NCI-H1436 (cell line): ENCODE measurements at regions not wholly inside any gene's neighbourhood (a gene's known extent, or its start where the extent isn't known, plus 50 kb on each side); places are given as distances from the start of the nearest gene placed in this dataset.

Source experiments
- DNase-seq: peaks from one replicate; lab custom pipeline; 2025; lab: John Stamatoyannopoulos, UW

DNA sequence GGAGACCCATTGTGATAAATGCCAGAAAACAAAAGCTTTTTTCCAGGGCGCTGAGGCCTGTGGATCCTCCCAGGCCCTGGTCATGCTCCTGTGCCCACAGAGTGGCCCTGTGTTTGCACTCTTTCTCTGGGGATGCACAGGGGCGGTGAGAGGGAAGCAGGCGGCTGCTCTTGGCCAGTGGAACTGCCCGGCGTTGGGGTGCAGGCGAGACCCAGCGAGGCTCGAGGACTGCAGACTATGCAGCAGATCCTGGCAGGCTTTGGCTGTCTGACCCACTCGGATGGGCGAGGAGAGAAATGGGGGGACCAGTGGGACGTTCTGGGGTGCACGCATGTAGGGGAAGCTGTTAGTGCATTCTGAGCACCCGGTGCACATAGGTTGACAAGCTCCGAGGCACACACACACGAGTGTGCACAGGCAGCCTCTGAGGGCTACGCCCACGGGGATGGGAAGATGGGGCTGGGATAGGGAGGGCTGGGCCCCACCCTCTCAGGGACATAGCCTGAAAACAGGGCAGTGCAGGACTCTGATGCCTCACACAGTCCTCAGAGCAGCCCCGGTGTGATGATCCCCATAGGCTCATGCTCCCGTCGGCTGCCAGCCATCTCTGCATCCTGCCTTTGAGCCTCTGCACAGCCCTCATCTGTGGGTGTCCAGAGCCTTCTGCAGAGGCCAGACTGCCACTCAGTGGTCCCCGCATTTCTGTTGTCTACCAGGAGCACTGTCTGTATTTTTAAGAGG is 1233.5 kb downstream of the BRD1 start:
- no peak for DNase-seq

DNA sequence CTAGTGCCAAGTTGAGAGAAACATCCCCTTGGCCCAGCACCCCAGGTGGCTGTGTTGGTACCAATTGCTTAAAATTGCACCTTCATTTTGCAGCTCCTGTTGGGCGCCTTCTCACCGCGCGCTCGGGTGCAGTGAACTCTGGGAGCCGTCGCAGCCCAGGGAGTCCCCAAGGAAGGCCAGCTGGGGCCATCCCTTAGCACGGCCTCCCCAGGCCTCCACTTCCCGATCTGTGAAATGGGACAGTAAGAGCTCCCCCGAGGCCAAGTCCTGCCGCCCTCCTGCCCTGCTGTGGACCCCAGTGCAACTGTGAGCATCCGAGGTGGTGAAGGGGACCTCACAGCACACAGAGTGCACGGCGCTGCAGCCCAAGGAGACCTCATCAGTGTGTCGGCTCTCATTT is 1234.1 kb downstream of the BRD1 start:
- no peak for DNase-seq

DNA sequence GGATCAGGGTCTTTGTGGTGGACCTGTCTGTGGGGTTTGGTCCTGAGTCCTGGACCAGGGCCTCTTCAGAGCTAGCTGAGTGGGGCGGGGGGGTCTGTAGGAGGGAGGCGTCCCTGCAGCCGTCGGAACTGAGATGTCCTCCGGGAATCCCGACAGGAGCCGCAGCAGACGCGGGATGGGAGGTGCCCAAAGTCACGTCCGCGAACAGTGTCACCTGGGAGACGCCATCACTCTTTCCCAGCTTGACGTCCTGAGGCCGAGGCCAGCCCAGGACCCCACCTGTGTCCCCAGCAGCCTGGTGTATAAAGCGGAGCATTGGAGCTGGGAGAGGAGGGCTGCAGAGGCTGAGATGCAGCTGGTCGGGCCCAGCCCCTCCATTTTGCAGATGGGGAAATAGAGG is 1234.7 kb downstream of the BRD1 start:
- no peak for DNase-seq

DNA sequence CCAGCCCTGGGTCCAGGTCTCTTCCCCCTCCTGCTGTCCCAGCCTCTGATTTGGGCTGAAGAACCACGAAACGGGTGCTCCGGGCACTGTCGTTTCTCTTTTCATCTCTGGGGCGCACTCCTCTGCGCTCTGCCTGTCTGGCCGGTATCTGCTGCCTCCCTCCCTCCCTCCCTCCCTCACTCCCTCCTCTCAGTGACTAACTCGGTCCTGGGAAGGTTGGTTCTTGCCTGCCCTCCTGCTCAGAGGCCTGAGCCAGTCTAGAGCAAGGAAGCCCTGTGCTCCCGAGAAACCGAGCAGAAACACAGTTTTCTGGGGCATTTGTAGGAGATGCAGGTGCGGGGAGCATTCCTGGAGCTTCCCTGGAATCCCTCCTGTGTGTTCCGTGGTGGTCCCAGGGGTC is 1235.2 kb downstream of the BRD1 start:
- no peak for DNase-seq

DNA sequence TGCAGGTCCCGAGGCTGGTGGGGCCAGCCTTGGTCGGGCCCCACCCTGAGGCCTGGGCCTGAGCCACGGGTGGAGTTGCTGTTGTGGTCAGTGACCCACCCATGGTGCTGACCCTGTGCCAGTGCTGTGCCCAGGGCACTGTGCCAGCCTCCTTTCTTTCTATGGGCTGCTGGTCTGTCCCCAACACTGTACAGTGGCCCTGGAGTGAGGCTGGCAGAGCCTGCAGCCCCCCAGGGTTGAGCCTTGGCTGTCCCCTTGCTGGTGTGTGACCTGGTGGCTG is 1235.7 kb downstream of the BRD1 start:
- no peak for DNase-seq

DNA sequence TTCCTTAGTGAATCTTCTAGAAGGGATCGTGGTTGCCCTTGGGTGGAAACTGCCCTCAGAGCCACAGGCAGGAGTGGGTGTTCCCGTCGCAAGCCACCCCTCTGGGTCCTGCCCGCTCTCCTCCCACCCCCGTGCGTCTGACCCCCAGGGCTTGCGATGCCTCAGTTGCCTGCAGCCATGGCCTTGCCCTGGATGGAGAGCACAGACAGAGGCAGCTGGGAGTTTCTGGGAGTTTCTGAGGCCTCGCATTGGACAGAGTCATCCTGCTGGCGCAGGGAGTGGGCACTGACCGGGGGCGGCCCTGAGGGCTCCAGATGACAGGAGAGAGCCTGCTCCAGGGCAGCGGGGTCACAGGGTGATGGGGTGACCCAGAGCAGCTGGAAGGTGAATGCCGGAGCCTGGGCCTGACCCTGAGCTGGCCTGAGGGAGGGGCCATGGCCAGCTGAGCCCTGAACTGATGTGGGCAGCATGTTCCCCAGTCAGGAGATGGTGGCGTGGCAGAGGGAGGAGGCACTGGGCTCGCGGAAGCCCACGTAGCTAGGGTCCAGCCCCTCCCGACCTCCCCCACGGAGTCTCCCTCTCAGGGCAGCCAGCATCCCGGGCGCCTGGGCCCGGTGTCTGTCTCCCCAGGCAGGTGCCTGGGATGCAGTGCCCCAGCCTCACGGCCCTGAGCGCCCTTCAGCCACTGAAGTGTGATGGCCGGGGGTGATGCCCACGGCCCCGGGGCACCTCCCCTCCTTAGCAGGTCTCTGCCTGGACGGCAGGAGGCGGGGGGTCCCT is 1236.2 kb downstream of the BRD1 start:
- no peak for DNase-seq

DNA sequence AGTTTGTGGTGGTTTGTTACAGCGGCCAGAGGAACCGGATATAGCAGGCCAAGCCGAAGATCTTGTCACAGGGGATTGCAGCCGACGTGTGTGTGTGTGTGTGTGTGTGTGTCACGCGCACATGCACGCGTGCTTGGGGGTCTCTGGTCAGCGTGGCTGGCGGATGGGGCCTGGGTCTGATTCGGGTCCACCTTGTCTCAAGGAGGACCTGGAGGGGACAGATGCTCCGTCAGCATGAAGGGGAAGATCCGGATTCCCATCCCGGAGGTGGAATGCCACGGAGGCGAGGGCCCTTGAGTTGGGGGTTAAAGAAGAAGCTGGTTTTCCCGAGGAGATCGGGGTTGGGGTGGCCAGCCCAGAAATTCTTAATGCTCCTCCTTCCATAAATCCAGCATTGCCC is 1237.8 kb downstream of the BRD1 start:
- no peak for DNase-seq

DNA sequence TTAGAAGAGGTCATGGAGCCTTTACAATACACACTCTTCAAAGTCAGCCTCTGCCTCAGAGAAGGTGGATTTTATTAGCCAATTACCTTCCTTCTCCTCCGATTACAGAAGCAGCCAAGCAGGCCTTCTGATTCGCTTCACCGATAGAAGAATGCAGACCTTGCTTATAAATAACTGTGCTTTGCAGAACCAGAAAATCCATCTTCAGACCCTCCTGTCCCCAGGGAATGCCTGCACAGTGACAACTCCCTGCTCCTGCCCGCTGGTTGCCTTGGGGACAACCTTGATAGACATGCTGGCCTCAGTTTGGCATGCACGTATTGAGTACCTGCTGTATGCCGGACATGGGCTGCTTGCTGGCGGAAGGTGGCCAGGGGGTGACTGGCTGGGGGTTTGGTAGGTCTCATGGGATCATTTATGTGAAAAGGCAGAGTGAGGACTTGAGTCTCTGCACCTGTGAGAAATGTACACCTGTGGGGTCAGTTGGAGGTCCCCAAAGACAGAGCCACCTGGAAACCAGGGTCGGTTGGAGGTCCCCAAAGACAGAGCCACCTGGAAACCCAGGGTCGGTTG is 1238.7 kb downstream of the BRD1 start:
- no peak for DNase-seq

DNA sequence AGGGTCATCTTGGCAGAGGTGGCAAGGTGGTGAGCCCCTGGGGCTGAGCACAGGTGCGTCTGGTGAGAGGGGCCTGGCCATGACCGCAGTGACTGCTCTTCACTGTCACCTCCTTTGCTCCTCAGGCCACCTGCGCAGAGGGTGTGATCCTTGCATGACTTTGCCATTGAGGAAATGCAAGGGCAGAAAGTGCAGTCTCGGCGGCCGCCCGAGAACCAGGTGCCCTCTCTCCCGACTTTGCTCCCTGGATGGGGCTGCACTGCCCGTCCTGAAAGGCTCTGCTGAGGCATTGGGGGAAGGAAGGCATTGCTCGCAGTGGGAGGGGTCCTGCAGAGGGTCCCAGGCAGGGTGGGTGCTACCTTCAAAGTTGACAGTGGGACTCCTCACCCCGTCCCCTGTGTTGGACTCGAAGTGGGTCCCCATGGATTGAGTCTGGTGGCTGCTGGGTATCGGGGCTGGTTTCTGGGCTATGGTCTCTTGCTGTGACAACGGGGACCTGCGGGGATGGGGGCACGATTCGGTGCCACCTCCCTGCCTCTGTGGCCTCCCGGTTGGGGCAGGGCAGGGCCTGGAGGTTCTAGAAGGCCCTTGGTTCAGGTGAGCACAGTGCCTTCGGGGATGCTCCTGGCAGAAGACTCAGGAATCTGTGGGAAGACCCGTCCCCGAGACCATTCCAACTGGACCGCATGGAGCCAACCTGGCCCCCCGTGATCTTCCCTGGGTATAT is 1239.4 kb downstream of the BRD1 start:
- no peak for DNase-seq

DNA sequence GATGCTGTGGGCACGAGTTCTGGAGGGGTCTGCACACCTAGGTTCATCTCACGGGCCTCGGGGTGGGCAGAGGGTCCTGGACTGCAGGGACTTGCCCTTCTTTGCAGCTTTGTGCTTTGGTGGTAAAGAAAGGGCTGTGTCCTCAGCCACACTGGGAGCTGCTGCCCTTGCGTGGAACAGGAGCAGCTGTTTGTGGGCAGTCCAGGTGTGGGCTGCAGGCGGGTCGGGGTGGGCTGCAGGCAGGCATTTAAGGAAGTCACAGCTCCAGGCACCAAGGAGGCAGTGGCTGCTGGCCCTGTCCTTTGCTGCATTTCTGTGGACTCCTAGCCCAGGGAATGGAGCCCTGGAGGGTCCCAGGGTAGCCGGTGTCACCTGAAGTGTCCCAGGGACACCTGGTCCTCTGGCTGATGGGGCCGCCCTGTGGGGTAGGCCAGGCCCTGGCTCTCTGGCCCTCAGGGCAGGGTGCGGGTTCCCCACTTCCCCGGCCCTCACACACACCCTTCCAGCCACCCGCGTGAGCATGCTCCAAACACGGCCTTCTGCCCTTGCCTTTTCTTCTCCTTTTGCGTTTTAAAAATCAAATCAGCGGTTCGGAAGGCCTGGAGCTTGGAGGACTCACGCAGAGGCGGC is 1240.3 kb downstream of the BRD1 start:
- DNase-seq, result no peak

DNA sequence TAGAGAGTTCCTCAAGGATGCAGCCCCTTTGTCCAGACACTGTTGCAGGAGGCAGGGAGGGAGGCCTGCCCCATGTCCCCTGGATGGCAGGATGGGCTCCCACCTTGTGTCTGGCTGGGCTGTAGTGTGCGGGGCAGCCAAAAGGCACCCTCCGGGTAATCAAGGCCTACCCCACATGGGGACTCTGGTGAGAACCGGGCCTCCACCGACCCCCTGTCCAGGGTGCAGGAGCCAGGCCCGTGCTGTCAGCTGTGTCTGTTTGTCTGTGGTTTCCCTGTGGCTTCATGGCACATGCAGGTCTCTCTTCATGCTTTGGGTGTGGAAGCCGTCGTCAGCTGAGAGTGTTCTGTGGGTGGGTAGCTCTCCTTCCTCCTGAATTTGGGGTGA is 1240.9 kb downstream of the BRD1 start:
- no peak for DNase-seq

DNA sequence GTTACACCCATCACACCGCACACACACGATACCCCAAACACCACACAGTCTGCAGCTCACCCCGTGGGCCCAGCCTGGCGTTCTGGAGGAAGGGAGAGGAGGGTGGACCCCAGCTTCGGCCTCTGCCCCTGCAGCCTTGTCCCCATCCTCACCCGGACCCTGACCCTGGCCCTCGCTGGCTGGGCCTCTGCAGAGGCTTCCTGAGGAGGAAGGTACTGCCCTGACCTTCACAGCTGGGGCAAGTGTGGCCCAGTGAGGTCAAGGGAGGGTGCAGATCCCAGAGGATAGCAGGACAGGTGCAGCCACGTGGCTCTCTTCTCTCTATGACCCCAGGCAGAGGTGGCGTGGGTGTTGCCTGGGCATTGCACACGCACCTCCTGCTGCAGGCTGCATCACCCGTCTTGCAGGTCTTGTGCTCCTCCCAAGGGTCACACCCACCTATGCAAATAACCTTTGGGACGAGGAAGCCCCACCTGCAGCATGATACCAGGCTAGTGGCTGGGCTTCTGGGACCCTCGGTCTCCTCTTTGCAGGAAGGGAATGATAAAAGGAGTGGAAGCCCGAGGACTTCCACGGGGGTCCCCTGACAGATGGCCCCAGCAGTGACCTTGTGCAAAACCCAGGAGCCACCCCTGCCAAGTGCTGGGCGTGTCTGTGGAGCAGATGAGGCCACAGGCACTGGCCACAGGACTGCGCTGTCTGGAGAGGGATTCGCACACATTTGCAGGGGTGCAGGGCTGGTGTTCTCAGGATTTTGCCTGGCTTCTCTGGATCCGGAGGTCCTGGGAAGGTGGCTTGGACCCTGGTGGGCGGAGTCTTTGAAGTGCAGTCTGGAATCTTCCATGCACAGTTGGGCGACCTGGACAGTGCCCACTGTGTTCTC is 1241.5 kb downstream of the BRD1 start:
- no peak for DNase-seq

DNA sequence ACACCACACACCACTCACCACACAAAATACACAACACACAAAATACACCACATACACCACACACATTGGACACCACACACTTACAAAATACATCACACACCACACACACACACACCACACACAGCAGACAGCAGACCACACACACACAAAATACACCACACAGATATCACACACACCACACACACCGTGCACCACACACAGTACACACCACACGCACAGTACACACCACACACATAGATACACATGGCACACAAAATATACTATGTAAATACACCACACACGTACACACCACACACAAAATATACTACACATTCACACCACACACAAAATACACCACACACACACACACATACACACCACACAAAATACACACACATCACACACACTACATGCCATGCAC is 1243.5 kb downstream of the BRD1 start:
- no peak for DNase-seq

DNA sequence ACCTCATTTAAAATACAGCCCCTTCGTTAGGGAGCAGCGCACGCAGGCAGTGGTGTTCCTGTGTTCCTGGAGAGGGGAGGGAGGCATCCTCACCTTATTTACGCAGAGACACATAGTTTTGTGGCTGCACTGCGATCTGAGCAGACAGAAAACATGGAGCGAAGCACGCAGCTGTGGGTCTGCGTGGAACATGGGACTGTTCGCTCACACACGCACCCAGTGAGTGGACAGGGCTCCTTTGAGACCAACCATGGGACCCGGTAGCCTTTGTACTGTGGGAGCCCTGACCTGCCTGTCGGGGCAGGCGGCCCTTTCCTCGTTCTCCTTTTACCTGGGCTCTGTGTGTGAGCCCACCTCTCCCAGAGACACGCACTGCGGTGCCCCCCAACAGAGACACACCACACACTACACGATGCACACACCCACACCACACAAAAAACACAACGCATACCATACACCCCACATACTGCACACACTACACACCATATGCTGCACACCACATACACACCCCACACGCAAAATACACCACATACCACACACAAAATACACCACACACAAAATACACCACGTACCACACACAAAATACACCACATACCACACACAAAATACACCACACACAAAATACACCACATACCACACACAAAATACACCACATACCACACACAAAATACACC is 1245.7 kb downstream of the BRD1 start:
- no peak for DNase-seq

DNA sequence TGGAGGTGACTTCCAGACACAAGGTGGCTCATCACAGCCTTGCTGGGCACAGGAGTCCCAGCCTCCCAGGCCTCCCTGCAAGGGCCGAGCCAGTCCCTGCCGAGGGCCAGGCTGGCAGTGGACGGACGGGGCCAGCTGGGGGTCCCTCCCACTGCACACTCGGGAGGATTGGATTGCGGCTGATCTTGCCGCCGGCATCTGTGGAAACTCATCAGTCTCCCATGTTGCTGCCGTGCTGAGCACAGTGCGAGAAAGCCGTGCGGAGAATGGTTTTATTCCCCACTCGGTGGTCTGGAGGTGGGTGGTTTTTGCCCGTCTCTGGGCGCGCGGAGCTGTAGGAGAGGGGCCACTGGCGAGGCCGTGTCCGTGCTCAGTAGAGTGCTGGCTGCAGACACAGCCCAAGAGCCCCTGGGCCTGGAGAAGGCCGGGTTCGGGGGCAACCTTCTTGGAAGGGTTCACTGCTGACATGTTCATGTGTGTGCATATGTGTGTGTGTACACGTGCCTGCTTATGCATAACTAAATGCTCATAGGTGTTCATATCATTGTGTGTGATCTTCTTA is 1246.4 kb downstream of the BRD1 start:
- DNase-seq, result no peak

DNA sequence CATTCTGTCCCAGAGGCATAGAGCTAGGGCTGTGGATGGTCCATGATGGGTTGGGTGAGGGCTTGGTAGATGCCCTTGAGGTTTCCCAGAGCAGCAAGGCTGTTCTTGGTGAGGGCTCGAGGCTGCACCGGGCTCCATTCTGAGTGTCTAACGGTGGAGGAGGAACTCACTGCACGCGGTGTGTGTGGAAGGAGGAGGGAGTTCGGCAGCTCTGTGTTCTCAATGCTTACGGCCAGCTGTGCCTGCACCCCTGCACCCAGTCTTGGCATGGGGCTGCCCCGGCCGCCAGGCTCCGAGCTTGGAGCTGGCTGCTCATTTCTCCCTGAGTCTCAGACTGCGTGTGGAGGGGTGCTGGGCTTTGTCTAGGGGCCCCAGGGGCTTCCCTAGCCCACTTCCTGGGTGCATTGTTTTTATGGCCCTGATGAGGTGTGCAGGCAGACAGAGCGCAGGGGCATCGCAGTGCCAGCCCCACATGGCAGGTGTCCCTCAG is 1247.1 kb downstream of the BRD1 start:
- no peak for DNase-seq

DNA sequence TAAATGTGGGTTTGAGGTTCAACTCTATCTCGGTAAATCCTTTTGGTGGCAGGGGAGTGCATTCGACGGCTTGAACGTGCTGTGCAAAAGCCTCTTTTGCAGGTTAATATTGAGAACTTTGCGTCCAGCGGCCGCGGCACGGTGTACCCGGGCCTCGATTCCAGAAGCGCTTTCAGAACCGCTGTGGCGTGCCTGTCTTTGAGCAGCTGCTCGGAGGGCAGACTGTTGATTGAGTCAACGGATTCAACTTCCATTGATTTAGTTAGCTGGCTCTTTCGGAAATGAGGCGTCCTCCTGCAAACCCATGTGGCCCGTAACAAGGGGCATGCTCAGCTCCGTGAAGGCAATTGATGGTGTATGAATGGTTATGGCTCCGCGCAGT is 1247.8 kb downstream of the BRD1 start:
- DNase-seq, result no peak

DNA sequence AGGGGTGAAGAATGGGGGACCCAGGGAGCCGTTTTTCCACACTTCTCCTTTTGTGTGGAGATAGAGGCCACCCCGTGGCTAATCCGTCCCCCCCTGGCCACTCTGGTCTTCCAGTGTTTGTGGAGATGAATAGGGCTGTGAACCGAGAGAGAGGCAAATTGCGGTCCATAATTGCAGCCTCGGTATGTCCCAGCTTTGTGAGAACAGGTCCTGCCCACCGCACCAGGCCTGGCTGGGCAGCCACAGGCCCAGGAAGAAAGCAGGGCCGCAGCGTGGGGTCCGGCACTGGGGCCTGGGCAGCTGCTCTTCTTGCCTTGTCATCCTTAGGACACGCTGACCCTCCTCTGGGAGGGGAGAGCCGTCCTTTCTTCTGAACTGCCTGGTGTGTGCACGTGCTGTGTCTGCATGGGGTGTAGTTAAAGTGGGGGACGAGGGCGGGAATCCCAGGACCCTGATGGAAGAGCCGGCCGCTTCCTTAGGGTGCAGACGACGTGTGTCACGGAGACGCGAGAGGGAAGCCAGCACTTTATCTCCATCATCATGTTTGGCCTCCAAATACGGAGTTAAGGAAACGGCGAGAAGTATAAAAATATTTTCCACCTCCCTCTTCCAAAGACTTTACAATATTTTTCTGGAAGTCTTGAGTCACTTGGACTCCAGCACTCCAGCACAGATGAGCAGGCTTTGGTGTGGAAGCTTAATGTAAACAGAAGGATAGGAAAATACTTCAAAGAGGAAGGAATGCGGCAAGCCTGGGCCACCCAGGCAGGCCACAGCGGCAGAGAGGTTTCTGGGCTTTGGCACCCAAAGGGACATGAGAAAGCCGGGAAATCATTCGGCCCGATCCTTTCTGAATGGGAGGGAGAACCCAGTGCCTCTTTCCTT is 1248.4 kb downstream of the BRD1 start:
- DNase-seq, result no peak
